ENCODE measurements at regions not wholly inside any gene's neighbourhood (a gene's known extent, or its start where the extent isn't known, plus 50 kb on each side); places are given as distances from the start of the nearest gene placed in this dataset.

DNA sequence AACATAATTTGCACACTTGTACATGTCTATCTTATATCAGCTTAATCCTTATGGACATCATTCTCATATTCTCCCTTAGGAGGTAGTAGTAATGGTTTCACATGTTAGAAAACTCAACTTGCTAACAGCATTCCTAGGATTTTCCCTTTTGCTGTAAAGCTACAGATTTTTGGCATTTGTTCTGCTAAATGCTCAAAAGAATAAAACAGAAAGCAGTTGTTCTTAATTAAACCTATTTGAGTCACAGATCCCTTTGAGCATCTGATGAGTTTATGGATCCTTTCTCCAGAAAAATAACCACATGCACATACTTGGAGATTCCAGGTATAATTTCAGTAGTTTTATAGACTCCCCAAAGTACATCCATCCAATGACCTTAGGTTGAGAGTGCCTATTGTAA lies 122.9 kb upstream of the BET1 start:
- Histone ChIP-seq H3K9me3 (ENCODE audit: low read length) (no peaks in the 10 kb centered on the region), H2AFZ (ENCODE audit: low read depth, low read length) (no peak overlapping the region), H3K36me3 (ENCODE audit: insufficient read depth, low read length) (no peaks in the 10 kb centered on the region), H3F3A (ENCODE audit: insufficient read depth, low read length, poor library complexity, severe bottlenecking) (no peaks in the 10 kb centered on the region), H3K9me2 (ENCODE audit: insufficient read depth, low read length) (no peaks in the 10 kb centered on the region), H4K20me1 (ENCODE audit: insufficient read depth) (no peaks in the 10 kb centered on the region), H3K27ac (ENCODE audit: low read length) (no peak overlapping the region), H3K9ac (ENCODE audit: low read length) (no peak overlapping the region), H3K27me3 (ENCODE audit: insufficient read depth, low read depth, low read length) (no peaks in the 10 kb centered on the region), H3K79me2 (replicated peaks; ENCODE audit: insufficient read depth, low read length) (no peaks in the 10 kb centered on the region), H3K4me3 (ENCODE audit: low read length) (no peak overlapping the region), H3K4me2 (ENCODE audit: low read length) (no peak overlapping the region)
- TF ChIP-seq CTCF (IDR thresholded peaks at IDR 0.05; ENCODE audit: poor library complexity, severe bottlenecking) (no peak), RAD21 (conservative IDR thresholded peaks at IDR 0.05) (no peak), EP300 (conservative IDR thresholded peaks at IDR 0.05; ENCODE audit: poor library complexity, severe bottlenecking) (no peak), SMC3 (conservative IDR thresholded peaks at IDR 0.05; ENCODE audit: poor library complexity) (no peak), TAF1 (IDR thresholded peaks at IDR 0.05; ENCODE audit: low read depth) (no peak), EZH2 (IDR thresholded peaks at IDR 0.05; ENCODE audit: borderline replicate concordance, insufficient read depth, low read length, poor library complexity, severe bottlenecking) (no peak)
- TF ChIP-seq, protein P1, sequence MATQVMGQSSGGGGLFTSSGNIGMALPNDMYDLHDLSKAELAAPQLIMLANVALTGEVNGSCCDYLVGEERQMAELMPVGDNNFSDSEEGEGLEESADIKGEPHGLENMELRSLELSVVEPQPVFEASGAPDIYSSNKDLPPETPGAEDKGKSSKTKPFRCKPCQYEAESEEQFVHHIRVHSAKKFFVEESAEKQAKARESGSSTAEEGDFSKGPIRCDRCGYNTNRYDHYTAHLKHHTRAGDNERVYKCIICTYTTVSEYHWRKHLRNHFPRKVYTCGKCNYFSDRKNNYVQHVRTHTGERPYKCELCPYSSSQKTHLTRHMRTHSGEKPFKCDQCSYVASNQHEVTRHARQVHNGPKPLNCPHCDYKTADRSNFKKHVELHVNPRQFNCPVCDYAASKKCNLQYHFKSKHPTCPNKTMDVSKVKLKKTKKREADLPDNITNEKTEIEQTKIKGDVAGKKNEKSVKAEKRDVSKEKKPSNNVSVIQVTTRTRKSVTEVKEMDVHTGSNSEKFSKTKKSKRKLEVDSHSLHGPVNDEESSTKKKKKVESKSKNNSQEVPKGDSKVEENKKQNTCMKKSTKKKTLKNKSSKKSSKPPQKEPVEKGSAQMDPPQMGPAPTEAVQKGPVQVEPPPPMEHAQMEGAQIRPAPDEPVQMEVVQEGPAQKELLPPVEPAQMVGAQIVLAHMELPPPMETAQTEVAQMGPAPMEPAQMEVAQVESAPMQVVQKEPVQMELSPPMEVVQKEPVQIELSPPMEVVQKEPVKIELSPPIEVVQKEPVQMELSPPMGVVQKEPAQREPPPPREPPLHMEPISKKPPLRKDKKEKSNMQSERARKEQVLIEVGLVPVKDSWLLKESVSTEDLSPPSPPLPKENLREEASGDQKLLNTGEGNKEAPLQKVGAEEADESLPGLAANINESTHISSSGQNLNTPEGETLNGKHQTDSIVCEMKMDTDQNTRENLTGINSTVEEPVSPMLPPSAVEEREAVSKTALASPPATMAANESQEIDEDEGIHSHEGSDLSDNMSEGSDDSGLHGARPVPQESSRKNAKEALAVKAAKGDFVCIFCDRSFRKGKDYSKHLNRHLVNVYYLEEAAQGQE (IDR thresholded peaks at IDR 0.05; ENCODE audit: borderline replicate concordance): no peak

GRCh38 chr7:94128072-94128471 lies 123.9 kb upstream of the BET1 start:
- Histone ChIP-seq H4K20me1 (ENCODE audit: insufficient read depth) (no peaks in the 10 kb centered on the region), H3K4me3 (ENCODE audit: low read length) (no peak overlapping the region), H3F3A (ENCODE audit: insufficient read depth, low read length, poor library complexity, severe bottlenecking) (no peaks in the 10 kb centered on the region), H2AFZ (ENCODE audit: low read depth, low read length) (no peak overlapping the region), H3K36me3 (ENCODE audit: insufficient read depth, low read length) (no peaks in the 10 kb centered on the region), H3K9ac (ENCODE audit: low read length) (no peak overlapping the region), H3K79me2 (replicated peaks; ENCODE audit: insufficient read depth, low read length) (no peaks in the 10 kb centered on the region), H3K9me2 (ENCODE audit: insufficient read depth, low read length) (no peaks in the 10 kb centered on the region), H3K4me2 (ENCODE audit: low read length) (no peak overlapping the region), H3K27me3 (ENCODE audit: insufficient read depth, low read depth, low read length) (no peaks in the 10 kb centered on the region), H3K27ac (ENCODE audit: low read length) (no peak overlapping the region), H3K9me3 (ENCODE audit: low read length) (no peaks in the 10 kb centered on the region)
- TF ChIP-seq TAF1 (IDR thresholded peaks at IDR 0.05; ENCODE audit: low read depth): no peak
- TF ChIP-seq, protein P1 (IDR thresholded peaks at IDR 0.05; ENCODE audit: borderline replicate concordance): no peak
- no peak for TF ChIP-seq POLR2AphosphoS5 (IDR thresholded peaks at IDR 0.05)
- no peak for TF ChIP-seq SMC3 (conservative IDR thresholded peaks at IDR 0.05; ENCODE audit: poor library complexity)
- no peak for TF ChIP-seq EZH2 (IDR thresholded peaks at IDR 0.05; ENCODE audit: borderline replicate concordance, insufficient read depth, low read length, poor library complexity, severe bottlenecking)
- TF ChIP-seq RAD21 (conservative IDR thresholded peaks at IDR 0.05): no peak
- TF ChIP-seq MXI1 (conservative IDR thresholded peaks at IDR 0.05; ENCODE audit: poor library complexity, severe bottlenecking): no peak
- no peak for TF ChIP-seq CTCF (IDR thresholded peaks at IDR 0.05; ENCODE audit: poor library complexity, severe bottlenecking)
- no peak for TF ChIP-seq EP300 (conservative IDR thresholded peaks at IDR 0.05; ENCODE audit: poor library complexity, severe bottlenecking)
